Bronchial epithelial cell (primary cell): ENCODE measurements at regions not wholly inside any gene's neighbourhood (a gene's known extent, or its start where the extent isn't known, plus 50 kb on each side); places are given as distances from the start of the nearest gene placed in this dataset.

ENCODE experiments used
- DNase-seq: peaks from one replicate; pipeline ENCODE4 v3.0.0-alpha.2; 2010; ENCODE audit warnings: low read depth
- FAIRE-seq: peaks from 2 replicates; lab custom pipeline; 2011; peaks lifted over from hg19 to GRCh38; lab: Jason Lieb, UNC
- H3K27me3 ChIP-seq: 2 replicates; pipeline ENCODE4 v1.5.1; 2011; ENCODE audit warnings: low read length; ENCODE audit not compliant: control insufficient read depth, insufficient read depth
- H3K36me3 ChIP-seq: 2 replicates; pipeline ENCODE4 v1.5.1; 2011; ENCODE audit warnings: low read length; ENCODE audit not compliant: control insufficient read depth, insufficient read depth
- H3K4me3 ChIP-seq: 2 replicates; pipeline ENCODE4 v1.5.1; 2011; ENCODE audit warnings: mild to moderate bottlenecking, low read depth, low read length, control low read depth
- TF ChIP-seq, protein P1 (sequence below): IDR thresholded peaks from 2 replicates; pipeline ENCODE4 v1.5.1; 2011; ENCODE audit warnings: mild to moderate bottlenecking, moderate library complexity, low read length, control low read depth, inconsistent platforms; ENCODE audit not compliant: insufficient read depth, severe bottlenecking

- DNase-seq (no peak), FAIRE-seq (no peak)
- TF ChIP-seq, protein P1, sequence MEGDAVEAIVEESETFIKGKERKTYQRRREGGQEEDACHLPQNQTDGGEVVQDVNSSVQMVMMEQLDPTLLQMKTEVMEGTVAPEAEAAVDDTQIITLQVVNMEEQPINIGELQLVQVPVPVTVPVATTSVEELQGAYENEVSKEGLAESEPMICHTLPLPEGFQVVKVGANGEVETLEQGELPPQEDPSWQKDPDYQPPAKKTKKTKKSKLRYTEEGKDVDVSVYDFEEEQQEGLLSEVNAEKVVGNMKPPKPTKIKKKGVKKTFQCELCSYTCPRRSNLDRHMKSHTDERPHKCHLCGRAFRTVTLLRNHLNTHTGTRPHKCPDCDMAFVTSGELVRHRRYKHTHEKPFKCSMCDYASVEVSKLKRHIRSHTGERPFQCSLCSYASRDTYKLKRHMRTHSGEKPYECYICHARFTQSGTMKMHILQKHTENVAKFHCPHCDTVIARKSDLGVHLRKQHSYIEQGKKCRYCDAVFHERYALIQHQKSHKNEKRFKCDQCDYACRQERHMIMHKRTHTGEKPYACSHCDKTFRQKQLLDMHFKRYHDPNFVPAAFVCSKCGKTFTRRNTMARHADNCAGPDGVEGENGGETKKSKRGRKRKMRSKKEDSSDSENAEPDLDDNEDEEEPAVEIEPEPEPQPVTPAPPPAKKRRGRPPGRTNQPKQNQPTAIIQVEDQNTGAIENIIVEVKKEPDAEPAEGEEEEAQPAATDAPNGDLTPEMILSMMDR = no peak
- no peak overlapping the region for H3K4me3 ChIP-seq
- no peaks in the 10 kb centered on the region for H3K27me3 ChIP-seq
- no peaks in the 10 kb centered on the region for H3K36me3 ChIP-seq
Measured at GRCh38 chr13:89255844-89256406, 1584.8 kb downstream of the SLITRK5 start.

DNA sequence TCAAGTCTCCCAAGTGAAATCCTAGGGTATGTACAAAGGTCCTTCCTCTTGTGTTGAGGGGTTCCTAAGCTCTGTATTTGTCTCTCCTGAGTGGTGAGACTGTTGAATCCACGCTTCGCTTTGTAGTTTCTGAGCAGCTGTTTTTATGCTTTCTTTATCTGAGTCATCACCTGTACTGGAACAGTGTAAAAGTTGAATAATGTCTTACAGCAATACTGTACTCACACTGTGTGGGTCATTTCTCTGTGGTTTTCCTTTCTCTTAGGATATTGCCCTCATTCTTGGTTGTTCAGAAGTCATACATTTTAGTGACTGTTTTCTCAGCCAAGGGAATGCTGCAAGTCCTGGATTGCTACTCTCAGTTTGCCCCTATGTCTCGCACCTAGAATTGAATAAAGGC is 1596.6 kb downstream of the SLITRK5 start:
- FAIRE-seq = no peak
- TF ChIP-seq, protein P1 = no peak
- H3K4me3 ChIP-seq = no peak overlapping the region
- DNase-seq = peak; percentile 48
- no peaks in the 10 kb centered on the region for H3K36me3 ChIP-seq
- H3K27me3 ChIP-seq = no peaks in the 10 kb centered on the region

DNA sequence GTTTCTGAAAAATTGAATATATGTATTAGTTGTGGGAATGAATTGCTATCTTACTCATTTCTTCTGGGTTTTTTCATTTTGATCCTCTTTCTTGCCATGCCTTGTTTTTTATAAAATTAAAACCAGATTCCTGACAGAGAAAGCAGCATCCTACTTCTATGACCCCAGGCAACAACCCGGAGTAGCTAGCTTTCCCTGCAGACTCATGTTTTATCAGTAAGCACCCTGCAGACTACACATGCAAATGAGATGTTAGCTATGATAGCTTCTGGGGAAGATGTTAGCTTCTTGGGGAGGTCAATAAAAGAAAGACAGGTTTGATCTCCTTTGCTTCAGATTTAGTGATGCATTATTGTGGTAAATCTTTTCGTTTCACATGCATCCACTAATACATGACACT is 1598.6 kb downstream of the SLITRK5 start:
- Histone ChIP-seq H3K4me3 (no peak overlapping the region), H3K36me3 (no peaks in the 10 kb centered on the region), H3K27me3 (no peaks in the 10 kb centered on the region)
- no peak for DNase-seq
- TF ChIP-seq, protein P1 = no peak
- no peak for FAIRE-seq

DNA sequence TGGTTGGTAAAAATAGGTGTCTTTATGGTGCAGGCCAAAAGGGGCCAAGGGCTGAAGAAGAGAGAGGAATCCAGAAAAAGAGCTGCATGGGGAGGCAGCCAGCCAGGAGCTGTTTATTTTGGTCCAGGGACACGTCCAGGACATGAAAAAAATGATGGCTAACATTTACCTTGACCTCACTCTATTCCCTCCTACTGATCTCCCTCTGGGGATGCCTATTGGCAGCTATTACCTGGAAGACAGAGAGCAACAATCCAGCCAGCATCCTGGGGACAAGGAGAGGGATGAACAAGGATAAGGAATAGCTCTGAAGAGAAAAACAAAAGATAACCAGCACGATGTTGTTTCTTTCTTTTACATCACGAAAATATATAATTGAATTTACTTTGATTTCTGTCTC is 1599.6 kb downstream of the SLITRK5 start:
- no peak for FAIRE-seq
- Histone ChIP-seq H3K36me3 (no peaks in the 10 kb centered on the region), H3K4me3 (no peak overlapping the region), H3K27me3 (no peaks in the 10 kb centered on the region)
- no peak for DNase-seq
- TF ChIP-seq, protein P1 = no peak

DNA sequence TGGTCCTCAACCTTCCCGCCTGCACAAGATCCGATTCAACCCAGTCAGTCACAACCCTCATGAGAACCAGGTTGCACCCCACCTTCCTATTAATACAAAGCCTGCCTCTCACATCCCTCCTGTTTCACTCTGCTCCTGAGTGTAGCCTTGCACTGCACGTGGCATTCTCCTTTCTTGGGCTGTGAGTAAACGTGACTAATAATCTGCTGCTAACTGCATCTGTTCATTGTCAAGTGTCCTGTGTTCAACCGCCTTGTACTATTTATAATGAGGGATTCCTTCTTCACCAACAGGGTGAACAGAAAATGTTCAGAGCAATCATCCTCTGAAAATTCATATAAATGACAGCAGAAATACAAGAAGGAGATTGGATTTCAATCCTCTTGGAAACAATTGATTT is 1608.2 kb downstream of the SLITRK5 start:
- FAIRE-seq = no peak
- no peak for DNase-seq
- TF ChIP-seq, protein P1 = no peak
- Histone ChIP-seq H3K36me3 (no peaks in the 10 kb centered on the region), H3K4me3 (no peak overlapping the region), H3K27me3 (no peaks in the 10 kb centered on the region)

- TF ChIP-seq, protein P1 = no peak
- no peak for FAIRE-seq
Measured at GRCh38 chr13:89281331-89281730, 1610.2 kb downstream of the SLITRK5 start.

More at GRCh38 chr13:89281331-89281730, 1610.2 kb downstream of the SLITRK5 start:
- Histone ChIP-seq H3K4me3 (no peak overlapping the region), H3K27me3 (no peaks in the 10 kb centered on the region), H3K36me3 (no peaks in the 10 kb centered on the region)
- DNase-seq = no peak
